GM12878 (cell line): ENCODE measurements at regions not wholly inside any gene's neighbourhood (a gene's known extent, or its start where the extent isn't known, plus 50 kb on each side); places are given as distances from the start of the nearest gene placed in this dataset.

ENCODE experiments used
- MTA2 ChIP-seq: fragments of 450-650 bp; IDR thresholded peaks from 2 replicates; pipeline ENCODE4 v1.6.1; 2016; ENCODE audit warnings: low read depth, mild to moderate bottlenecking, moderate library complexity
- MXI1 ChIP-seq: fragments of 150-350 bp; IDR thresholded peaks from 2 replicates; pipeline ENCODE4 v1.6.1; 2011; ENCODE audit warnings: low read depth, mild to moderate bottlenecking, inconsistent platforms, low read length, improper control_type of control experiment
- SPI1 ChIP-seq: IDR thresholded peaks from 2 replicates; pipeline ENCODE4 v1.6.1; 2011; ENCODE audit warnings: low read depth, mild to moderate bottlenecking, low read length, moderate library complexity, borderline replicate concordance; ENCODE audit not compliant: insufficient read depth
- SREBF2 ChIP-seq: IDR thresholded peaks from 2 replicates; pipeline ENCODE4 v1.6.1; 2012; ENCODE audit warnings: mild to moderate bottlenecking, low read length
- TF ChIP-seq, protein P1 (sequence below): fragments of 450-650 bp; IDR thresholded peaks from 2 replicates; pipeline ENCODE4 v1.6.1; 2017; ENCODE audit warnings: mild to moderate bottlenecking, moderate library complexity
- TF ChIP-seq, protein P2 (sequence below): fragments of 450-650 bp; formaldehyde crosslinking; IDR thresholded peaks from 2 replicates; pipeline ENCODE4 v1.5.0; 2022; ENCODE audit warnings: mild to moderate bottlenecking, missing genetic modification characterization
- TF ChIP-seq, protein P3 (sequence below): IDR thresholded peaks from 2 replicates; pipeline ENCODE4 v1.6.1; 2012; ENCODE audit warnings: low read length, inconsistent platforms

DNA sequence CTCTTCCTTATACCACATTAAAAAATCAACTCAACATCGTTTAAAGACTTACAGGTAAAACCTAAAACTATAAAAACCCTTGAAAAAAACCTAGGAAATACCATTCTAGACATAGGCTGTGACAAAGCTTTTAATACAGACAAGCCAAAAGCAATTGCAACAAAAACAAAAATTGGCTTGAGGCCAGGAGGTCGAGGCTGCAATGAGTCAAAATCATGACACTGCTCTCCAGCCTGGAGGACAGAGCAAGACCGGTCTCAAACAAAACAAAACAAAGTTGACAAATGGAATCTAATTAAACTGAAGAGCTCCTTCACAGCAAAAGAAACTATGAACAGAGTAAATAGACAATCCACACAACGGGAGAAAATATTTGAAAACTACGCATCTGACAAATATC is 1057.8 kb downstream of the FSCB start (continued):
- TF ChIP-seq, protein P1, sequence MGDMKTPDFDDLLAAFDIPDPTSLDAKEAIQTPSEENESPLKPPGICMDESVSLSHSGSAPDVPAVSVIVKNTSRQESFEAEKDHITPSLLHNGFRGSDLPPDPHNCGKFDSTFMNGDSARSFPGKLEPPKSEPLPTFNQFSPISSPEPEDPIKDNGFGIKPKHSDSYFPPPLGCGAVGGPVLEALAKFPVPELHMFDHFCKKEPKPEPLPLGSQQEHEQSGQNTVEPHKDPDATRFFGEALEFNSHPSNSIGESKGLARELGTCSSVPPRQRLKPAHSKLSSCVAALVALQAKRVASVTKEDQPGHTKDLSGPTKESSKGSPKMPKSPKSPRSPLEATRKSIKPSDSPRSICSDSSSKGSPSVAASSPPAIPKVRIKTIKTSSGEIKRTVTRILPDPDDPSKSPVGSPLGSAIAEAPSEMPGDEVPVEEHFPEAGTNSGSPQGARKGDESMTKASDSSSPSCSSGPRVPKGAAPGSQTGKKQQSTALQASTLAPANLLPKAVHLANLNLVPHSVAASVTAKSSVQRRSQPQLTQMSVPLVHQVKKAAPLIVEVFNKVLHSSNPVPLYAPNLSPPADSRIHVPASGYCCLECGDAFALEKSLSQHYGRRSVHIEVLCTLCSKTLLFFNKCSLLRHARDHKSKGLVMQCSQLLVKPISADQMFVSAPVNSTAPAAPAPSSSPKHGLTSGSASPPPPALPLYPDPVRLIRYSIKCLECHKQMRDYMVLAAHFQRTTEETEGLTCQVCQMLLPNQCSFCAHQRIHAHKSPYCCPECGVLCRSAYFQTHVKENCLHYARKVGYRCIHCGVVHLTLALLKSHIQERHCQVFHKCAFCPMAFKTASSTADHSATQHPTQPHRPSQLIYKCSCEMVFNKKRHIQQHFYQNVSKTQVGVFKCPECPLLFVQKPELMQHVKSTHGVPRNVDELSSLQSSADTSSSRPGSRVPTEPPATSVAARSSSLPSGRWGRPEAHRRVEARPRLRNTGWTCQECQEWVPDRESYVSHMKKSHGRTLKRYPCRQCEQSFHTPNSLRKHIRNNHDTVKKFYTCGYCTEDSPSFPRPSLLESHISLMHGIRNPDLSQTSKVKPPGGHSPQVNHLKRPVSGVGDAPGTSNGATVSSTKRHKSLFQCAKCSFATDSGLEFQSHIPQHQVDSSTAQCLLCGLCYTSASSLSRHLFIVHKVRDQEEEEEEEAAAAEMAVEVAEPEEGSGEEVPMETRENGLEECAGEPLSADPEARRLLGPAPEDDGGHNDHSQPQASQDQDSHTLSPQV = no peak
- TF ChIP-seq SREBF2 (no peak), SPI1 (no peak), MXI1 (no peak), MTA2 (no peak)
- TF ChIP-seq, protein P2, sequence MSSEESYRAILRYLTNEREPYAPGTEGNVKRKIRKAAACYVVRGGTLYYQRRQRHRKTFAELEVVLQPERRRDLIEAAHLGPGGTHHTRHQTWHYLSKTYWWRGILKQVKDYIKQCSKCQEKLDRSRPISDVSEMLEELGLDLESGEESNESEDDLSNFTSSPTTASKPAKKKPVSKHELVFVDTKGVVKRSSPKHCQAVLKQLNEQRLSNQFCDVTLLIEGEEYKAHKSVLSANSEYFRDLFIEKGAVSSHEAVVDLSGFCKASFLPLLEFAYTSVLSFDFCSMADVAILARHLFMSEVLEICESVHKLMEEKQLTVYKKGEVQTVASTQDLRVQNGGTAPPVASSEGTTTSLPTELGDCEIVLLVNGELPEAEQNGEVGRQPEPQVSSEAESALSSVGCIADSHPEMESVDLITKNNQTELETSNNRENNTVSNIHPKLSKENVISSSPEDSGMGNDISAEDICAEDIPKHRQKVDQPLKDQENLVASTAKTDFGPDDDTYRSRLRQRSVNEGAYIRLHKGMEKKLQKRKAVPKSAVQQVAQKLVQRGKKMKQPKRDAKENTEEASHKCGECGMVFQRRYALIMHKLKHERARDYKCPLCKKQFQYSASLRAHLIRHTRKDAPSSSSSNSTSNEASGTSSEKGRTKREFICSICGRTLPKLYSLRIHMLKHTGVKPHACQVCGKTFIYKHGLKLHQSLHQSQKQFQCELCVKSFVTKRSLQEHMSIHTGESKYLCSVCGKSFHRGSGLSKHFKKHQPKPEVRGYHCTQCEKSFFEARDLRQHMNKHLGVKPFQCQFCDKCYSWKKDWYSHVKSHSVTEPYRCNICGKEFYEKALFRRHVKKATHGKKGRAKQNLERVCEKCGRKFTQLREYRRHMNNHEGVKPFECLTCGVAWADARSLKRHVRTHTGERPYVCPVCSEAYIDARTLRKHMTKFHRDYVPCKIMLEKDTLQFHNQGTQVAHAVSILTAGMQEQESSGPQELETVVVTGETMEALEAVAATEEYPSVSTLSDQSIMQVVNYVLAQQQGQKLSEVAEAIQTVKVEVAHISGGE = no peak
- TF ChIP-seq, protein P3, sequence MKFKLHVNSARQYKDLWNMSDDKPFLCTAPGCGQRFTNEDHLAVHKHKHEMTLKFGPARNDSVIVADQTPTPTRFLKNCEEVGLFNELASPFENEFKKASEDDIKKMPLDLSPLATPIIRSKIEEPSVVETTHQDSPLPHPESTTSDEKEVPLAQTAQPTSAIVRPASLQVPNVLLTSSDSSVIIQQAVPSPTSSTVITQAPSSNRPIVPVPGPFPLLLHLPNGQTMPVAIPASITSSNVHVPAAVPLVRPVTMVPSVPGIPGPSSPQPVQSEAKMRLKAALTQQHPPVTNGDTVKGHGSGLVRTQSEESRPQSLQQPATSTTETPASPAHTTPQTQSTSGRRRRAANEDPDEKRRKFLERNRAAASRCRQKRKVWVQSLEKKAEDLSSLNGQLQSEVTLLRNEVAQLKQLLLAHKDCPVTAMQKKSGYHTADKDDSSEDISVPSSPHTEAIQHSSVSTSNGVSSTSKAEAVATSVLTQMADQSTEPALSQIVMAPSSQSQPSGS = no peak
